Body of pancreas (tissue), 4 donors: ENCODE measurements at regions not wholly inside any gene's neighbourhood (a gene's known extent, or its start where the extent isn't known, plus 50 kb on each side); places are given as distances from the start of the nearest gene placed in this dataset.

Experiments
- ATAC-seq: fragments of 150-250 bp; one replicate; pipeline ENCODE4 v1.9.1; 2016
- DNase-seq, 4 donors: peaks; one replicate each; pipeline ENCODE4 v3.0.0-alpha.2; 2019
- H3K27ac ChIP-seq, 4 donors: fragments of 200-600 bp; sonication (generic); 1 replicate in 3 of 4; 2 replicates in 1 of 4; pipeline versions ENCODE4 v1.5.1 to v1.6.1; 2016 to 2019; ENCODE audit warnings: mild to moderate bottlenecking in 1 of 4, mixed read lengths in 1 of 4, moderate library complexity in 1 of 4
- H3K27me3 ChIP-seq, 2 donors: fragments of 200-600 bp; sonication (generic); one replicate each; pipeline ENCODE4 v1.6.0; 2016; ENCODE audit warnings: mild to moderate bottlenecking in 1 of 2
- H3K36me3 ChIP-seq, 2 donors: fragments of 200-600 bp; sonication (generic); replicated peaks in 1 of 2; 2 replicates each; pipeline ENCODE4 v1.5.1; 2016; ENCODE audit warnings: low read depth in 2 of 2; ENCODE audit not compliant: insufficient read depth in 1 of 2
- H3K4me1 ChIP-seq: fragments of 200-600 bp; sonication (generic); one replicate; pipeline ENCODE4 v1.6.0; 2016
- H3K4me3 ChIP-seq, 2 donors: fragments of 200-600 bp; sonication (generic); 1 replicate in 1 of 2; 2 replicates in 1 of 2; pipeline ENCODE4 v1.5.1; 2016 to 2019
- H3K9me3 ChIP-seq, 3 donors: fragments of 200-600 bp; sonication (generic); 1 replicate in 2 of 3; 2 replicates in 1 of 3; pipeline ENCODE4 v1.5.1; 2016
- CTCF ChIP-seq, 7 experiments: fragments of 450-650 bp in 4 of 7; fragments of 200-600 bp in 3 of 7; sonication (generic) in 3 of 7; IDR thresholded peaks; one replicate each; pipeline ENCODE4 v1.5.1; 2016 to 2019; ENCODE audit warnings: antibody characterized with exemption in 7 of 7
- POLR2A ChIP-seq, 3 donors: fragments of 450-650 bp; IDR thresholded peaks; one replicate each; pipeline ENCODE4 v1.6.1; 2016; ENCODE audit warnings: antibody characterized with exemption in 3 of 3, mild to moderate bottlenecking in 2 of 3
- WGBS, 2 donors: methylation state at CpG; one replicate each; pipeline ENCODE4 v1.1.5; 2017; 5-methylcytosine and 5-hydroxymethylcytosine counted together
- intact Hi-C: fragments of 100-400 bp; cut with DNase I; formaldehyde crosslinking; loops from one replicate; pipeline ENCODE4 v1.15.1; 2023

DNA sequence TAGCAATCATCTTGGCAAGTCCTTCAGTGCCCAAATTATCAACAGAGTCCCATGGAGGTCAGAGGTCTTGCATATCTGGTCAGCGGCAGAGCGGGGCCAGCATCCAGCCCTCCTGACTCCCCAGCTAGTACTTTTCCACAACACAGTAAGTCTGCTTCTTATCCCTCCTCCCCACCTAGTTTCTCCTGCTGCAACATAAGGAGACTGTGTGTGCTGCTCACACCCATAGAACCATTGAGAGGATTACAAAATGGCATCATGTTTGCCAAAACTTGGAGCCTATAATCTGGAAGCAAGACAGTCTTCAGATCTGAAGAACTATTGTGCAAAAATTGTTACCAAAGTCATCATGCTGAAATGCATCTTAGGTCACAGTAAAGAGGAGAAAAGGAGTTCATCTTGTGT lies 125.8 kb upstream of the ZNF366 start:
- 80 to 82% methylated on average over 2 of the region's 2 CpGs for WGBS, 2 donors

DNA sequence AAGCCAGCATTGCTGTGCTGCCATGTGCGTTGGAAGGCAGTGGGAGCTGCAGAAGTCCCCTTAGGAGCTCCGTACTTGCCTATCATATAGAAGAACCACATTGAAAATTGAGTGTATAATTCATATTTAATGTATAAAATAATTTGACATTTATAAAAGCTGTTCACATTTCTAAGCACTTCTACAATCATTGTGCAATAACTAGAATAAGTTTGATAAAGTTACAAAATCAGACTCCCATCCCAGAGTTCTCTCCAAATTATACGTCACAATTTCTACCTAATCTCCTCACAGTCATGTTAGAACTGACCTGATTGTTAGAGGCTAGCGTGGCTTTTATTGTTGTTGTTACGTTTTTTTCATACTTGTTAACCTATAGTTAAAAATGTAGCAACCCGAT lies 123.5 kb upstream of the ZNF366 start:
- DNase-seq (no peak), ATAC-seq (no peak)
- H3K27me3 ChIP-seq = no peaks in the 10 kb centered on the region
- intact Hi-C loops = no loop called here
- WGBS, 2 donors = 76 to 79% methylated on average over 6 of the region's 6 CpGs
- TF ChIP-seq POLR2A (IDR thresholded peaks at IDR 0.05) = no peak
- TF ChIP-seq CTCF (IDR thresholded peaks at IDR 0.05) = no peak
- H3K27ac ChIP-seq = no peak overlapping the region
- H3K4me1 ChIP-seq = no peaks in the 10 kb centered on the region
- H3K9me3 ChIP-seq = no peaks in the 10 kb centered on the region
- H3K4me3 ChIP-seq = no peak overlapping the region
- H3K36me3 ChIP-seq = no peaks in the 10 kb centered on the region

More for the DNA sequence above, 125.8 kb upstream of the ZNF366 start:
- DNase-seq (peak in 1 of 4 donors; percentile 10), ATAC-seq (no peak)
- intact Hi-C loops = no loop called here
- Histone ChIP-seq H3K4me3 (no peak overlapping the region), H3K4me1 (no peaks in the 10 kb centered on the region), H3K36me3 (no peaks in the 10 kb centered on the region), H3K27me3 (no peaks in the 10 kb centered on the region), H3K9me3 (no peaks in the 10 kb centered on the region), H3K27ac (no peak overlapping the region)
- TF ChIP-seq CTCF (IDR thresholded peaks at IDR 0.05) = no peak
- no peak for TF ChIP-seq POLR2A (IDR thresholded peaks at IDR 0.05)

- H3K4me1 ChIP-seq = no peaks in the 10 kb centered on the region
- H3K9me3 ChIP-seq = no peaks in the 10 kb centered on the region
- no peak for TF ChIP-seq CTCF (IDR thresholded peaks at IDR 0.05)
- no peak overlapping the region for H3K4me3 ChIP-seq
- 92 to 93% methylated on average over 2 of the region's 2 CpGs for WGBS, 2 donors
- H3K27me3 ChIP-seq = no peaks in the 10 kb centered on the region
- ATAC-seq (no peak), DNase-seq (no peak)
- no peaks in the 10 kb centered on the region for H3K36me3 ChIP-seq
- intact Hi-C loops = no loop called here
- no peak overlapping the region for H3K27ac ChIP-seq
Observed at GRCh38 chr5:72630081-72630480, 122.9 kb upstream of the ZNF366 start.

DNA sequence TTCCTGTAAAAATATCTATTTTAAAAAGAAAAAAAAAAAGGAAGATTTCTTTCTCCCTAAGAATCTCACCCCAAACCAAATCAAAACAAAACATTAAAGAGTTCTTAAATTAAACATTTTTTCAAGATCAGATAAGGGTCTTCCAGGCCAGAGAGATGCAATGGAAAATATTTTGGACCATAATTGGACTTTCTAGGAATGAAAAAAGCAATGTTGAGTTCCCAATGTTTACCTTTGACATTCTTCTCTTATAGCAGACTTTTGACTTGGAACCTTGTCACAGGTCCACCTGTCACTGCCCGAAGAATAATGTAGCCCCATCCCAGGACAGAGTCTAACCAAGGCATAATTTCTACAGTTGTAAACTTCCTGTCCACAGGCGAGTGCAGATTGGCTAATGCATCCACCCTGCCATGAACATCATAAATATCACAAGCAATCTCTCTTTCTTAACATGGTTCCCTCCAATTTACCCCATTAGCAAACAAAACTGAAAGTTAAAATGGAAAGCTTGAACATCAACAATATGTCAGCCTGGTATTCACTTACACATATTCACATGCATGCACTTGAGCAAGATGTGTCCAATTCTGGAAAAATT lies 121.7 kb upstream of the ZNF366 start:
- intact Hi-C loops = no loop called here
- no peaks in the 10 kb centered on the region for H3K4me1 ChIP-seq
- TF ChIP-seq CTCF (IDR thresholded peaks at IDR 0.05) (no peak), POLR2A (IDR thresholded peaks at IDR 0.05) (no peak)
- H3K27me3 ChIP-seq = no peaks in the 10 kb centered on the region
- ATAC-seq (no peak), DNase-seq (no peak)
- H3K27ac ChIP-seq = no peak overlapping the region
- H3K4me3 ChIP-seq = no peak overlapping the region
- WGBS, 2 donors = 67 to 84% methylated on average over 2 of the region's 2 CpGs
- H3K36me3 ChIP-seq = no peaks in the 10 kb centered on the region
- H3K9me3 ChIP-seq = no peaks in the 10 kb centered on the region

DNA sequence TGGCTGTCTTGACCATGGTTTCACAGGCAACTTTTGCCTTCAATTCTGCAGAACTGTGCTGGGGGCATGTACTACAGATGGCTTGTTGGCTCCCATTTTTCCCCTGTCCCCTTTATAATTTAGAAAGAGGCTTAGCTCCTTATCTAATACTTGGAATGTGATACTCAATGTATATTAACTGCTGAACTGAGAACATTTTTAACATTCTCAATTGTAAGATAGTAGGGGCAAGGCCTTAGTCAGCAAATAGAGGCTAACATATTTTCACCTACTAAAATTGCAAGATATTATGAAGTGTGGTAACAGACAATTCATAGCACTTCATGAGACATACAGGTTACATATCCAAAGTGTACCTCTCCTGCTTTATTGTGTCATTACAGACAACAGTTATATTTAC lies 118.1 kb upstream of the ZNF366 start:
- no peaks in the 10 kb centered on the region for H3K36me3 ChIP-seq
- intact Hi-C loops = no loop called here
- TF ChIP-seq CTCF (IDR thresholded peaks at IDR 0.05) = no peak
- no peak for TF ChIP-seq POLR2A (IDR thresholded peaks at IDR 0.05)
- H3K27ac ChIP-seq = no peak overlapping the region
- H3K4me3 ChIP-seq = no peak overlapping the region
- DNase-seq (no peak), ATAC-seq (no peak)
- no peaks in the 10 kb centered on the region for H3K27me3 ChIP-seq
- no peaks in the 10 kb centered on the region for H3K4me1 ChIP-seq
- no peaks in the 10 kb centered on the region for H3K9me3 ChIP-seq
